HCT116 (cell line): ENCODE measurements at regions not wholly inside any gene's neighbourhood (a gene's known extent, or its start where the extent isn't known, plus 50 kb on each side); places are given as distances from the start of the nearest gene placed in this dataset.

Experiments used
- CBX3 ChIP-seq: IDR thresholded peaks from 2 replicates; pipeline ENCODE4 v1.6.1; 2012; ENCODE audit warnings: low read depth
- EZH2 ChIP-seq: fragments of 200-600 bp; sonication (generic); IDR thresholded peaks from 2 replicates; pipeline ENCODE4 v1.6.1; 2017; ENCODE audit warnings: antibody characterized with exemption, mixed run types
- JUND ChIP-seq: IDR thresholded peaks from 2 replicates; pipeline ENCODE4 v1.6.1; 2012
- POLR2A ChIP-seq: IDR thresholded peaks from 2 replicates; pipeline ENCODE4 v1.7.0; 2011; ENCODE audit warnings: borderline replicate concordance; ENCODE audit not compliant: insufficient read depth, insufficient read length; ENCODE audit errors: extremely low read depth
- POLR2AphosphoS5 ChIP-seq: IDR thresholded peaks from 2 replicates; pipeline ENCODE4 v1.6.1; 2011; ENCODE audit warnings: mild to moderate bottlenecking, low read depth, low read length, moderate library complexity
- RAD21 ChIP-seq: IDR thresholded peaks from 2 replicates; pipeline ENCODE4 v1.6.1; 2012; ENCODE audit warnings: low read depth, mild to moderate bottlenecking
- REST ChIP-seq: IDR thresholded peaks from 2 replicates; pipeline ENCODE4 v1.6.1; 2012; ENCODE audit warnings: low read depth
- SIN3A ChIP-seq: IDR thresholded peaks from 2 replicates; pipeline ENCODE4 v1.6.1; 2012; ENCODE audit warnings: low read depth
- SRF ChIP-seq: IDR thresholded peaks from 2 replicates; pipeline ENCODE4 v1.6.1; 2012; ENCODE audit warnings: low read depth
- ZNF274 ChIP-seq: fragments of 200-500 bp; sonication (Bioruptor generic); IDR thresholded peaks from 2 replicates; pipeline ENCODE4 v1.6.1; 2014; ENCODE audit warnings: mild to moderate bottlenecking, low read depth, low read length, inconsistent platforms
- TF ChIP-seq, protein P1 (sequence below), 3 experiments: fragments of 200-600 bp in 1 of 3; sonication (generic) in 1 of 3; IDR thresholded peaks in 2 of 3; conservative IDR thresholded peaks in 1 of 3; 2 replicates each; pipeline ENCODE4 v1.5.1; 2012 to 2017; ENCODE audit warnings: low read depth in 2 of 3, low read length in 2 of 3, antibody characterized with exemption in 1 of 3, borderline replicate concordance in 1 of 3, control low read depth in 1 of 3, mild to moderate bottlenecking in 1 of 3, mixed read lengths in 1 of 3, mixed run types in 1 of 3, moderate library complexity in 1 of 3; ENCODE audit not compliant: insufficient read depth in 1 of 3
- TF ChIP-seq, protein P2 (sequence below): IDR thresholded peaks from 2 replicates; pipeline ENCODE4 v1.6.1; 2011; ENCODE audit warnings: mild to moderate bottlenecking, low read length, moderate library complexity; ENCODE audit not compliant: insufficient replicate concordance; ENCODE audit errors: extremely low read depth

- TF ChIP-seq, protein P1, sequence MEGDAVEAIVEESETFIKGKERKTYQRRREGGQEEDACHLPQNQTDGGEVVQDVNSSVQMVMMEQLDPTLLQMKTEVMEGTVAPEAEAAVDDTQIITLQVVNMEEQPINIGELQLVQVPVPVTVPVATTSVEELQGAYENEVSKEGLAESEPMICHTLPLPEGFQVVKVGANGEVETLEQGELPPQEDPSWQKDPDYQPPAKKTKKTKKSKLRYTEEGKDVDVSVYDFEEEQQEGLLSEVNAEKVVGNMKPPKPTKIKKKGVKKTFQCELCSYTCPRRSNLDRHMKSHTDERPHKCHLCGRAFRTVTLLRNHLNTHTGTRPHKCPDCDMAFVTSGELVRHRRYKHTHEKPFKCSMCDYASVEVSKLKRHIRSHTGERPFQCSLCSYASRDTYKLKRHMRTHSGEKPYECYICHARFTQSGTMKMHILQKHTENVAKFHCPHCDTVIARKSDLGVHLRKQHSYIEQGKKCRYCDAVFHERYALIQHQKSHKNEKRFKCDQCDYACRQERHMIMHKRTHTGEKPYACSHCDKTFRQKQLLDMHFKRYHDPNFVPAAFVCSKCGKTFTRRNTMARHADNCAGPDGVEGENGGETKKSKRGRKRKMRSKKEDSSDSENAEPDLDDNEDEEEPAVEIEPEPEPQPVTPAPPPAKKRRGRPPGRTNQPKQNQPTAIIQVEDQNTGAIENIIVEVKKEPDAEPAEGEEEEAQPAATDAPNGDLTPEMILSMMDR (IDR thresholded peaks at IDR 0.05 in 2 of 3, conservative IDR thresholded peaks at IDR 0.05 in 1 of 3; ENCODE audit: borderline replicate concordance in 1 of 3, insufficient read depth in 1 of 3, low read depth in 2 of 3, low read length in 2 of 3) = no peak
- TF ChIP-seq POLR2A (no peak), JUND (no peak), SRF (no peak), CBX3 (no peak), REST (no peak), RAD21 (no peak), SIN3A (no peak), ZNF274 (no peak), POLR2AphosphoS5 (no peak), EZH2 (no peak)
- TF ChIP-seq, protein P2, sequence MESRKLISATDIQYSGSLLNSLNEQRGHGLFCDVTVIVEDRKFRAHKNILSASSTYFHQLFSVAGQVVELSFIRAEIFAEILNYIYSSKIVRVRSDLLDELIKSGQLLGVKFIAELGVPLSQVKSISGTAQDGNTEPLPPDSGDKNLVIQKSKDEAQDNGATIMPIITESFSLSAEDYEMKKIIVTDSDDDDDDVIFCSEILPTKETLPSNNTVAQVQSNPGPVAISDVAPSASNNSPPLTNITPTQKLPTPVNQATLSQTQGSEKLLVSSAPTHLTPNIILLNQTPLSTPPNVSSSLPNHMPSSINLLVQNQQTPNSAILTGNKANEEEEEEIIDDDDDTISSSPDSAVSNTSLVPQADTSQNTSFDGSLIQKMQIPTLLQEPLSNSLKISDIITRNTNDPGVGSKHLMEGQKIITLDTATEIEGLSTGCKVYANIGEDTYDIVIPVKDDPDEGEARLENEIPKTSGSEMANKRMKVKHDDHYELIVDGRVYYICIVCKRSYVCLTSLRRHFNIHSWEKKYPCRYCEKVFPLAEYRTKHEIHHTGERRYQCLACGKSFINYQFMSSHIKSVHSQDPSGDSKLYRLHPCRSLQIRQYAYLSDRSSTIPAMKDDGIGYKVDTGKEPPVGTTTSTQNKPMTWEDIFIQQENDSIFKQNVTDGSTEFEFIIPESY = no peak
These were observed 133.7 kb downstream of the KLHL28 start for GRCh38 chr14:44828023-44828422.
